Peyer's patch (tissue), 4 donors: ENCODE measurements at regions not wholly inside any gene's neighbourhood (a gene's known extent, or its start where the extent isn't known, plus 50 kb on each side); places are given as distances from the start of the nearest gene placed in this dataset.
"Not testable (repeated sequence)": the region's sequence is repeated elsewhere in the genome, so short reads cannot be mapped to it uniquely, and the experiment has no call there.

Experiments used
- DNase-seq, 3 donors: peaks; one replicate each; pipeline ENCODE4 v3.0.0-alpha.2; 2017 to 2019
- H3K27ac ChIP-seq, 4 donors: fragments of 200-600 bp; sonication (generic); one replicate each; pipeline ENCODE4 v1.5.1; 2016 to 2019
- H3K27me3 ChIP-seq, 2 donors: fragments of 200-600 bp; sonication (generic); one replicate each; pipeline ENCODE4 v1.5.1; 2019
- H3K36me3 ChIP-seq, 3 donors: fragments of 200-600 bp; sonication (generic); one replicate each; pipeline ENCODE4 v1.5.1; 2016 to 2019
- H3K4me1 ChIP-seq, 4 donors: fragments of 200-600 bp; sonication (generic); one replicate each; pipeline ENCODE4 v1.5.1; 2016 to 2019
- H3K4me3 ChIP-seq, 4 donors: fragments of 200-600 bp; sonication (generic); 1 replicate in 3 of 4; 2 replicates in 1 of 4; pipeline ENCODE4 v1.5.1; 2016 to 2019; ENCODE audit warnings: mild to moderate bottlenecking in 1 of 4
- H3K9me3 ChIP-seq, 4 donors: fragments of 200-600 bp; sonication (generic); one replicate each; pipeline ENCODE4 v1.5.1; 2016 to 2019; ENCODE audit warnings: mild to moderate bottlenecking in 1 of 4
- POLR2A ChIP-seq, 2 donors: fragments of 450-650 bp; IDR thresholded peaks; one replicate each; pipeline ENCODE4 v1.5.1; 2017; ENCODE audit warnings: antibody characterized with exemption in 2 of 2, mild to moderate bottlenecking in 2 of 2, moderate library complexity in 2 of 2
- TF ChIP-seq, protein P1 (sequence below), 6 experiments: fragments of 450-650 bp in 4 of 6; fragments of 200-600 bp in 2 of 6; sonication (generic) in 1 of 6; IDR thresholded peaks; one replicate each; pipeline ENCODE4 v1.5.1; 2017 to 2019; ENCODE audit warnings: antibody characterized with exemption in 6 of 6, mild to moderate bottlenecking in 3 of 6, moderate library complexity in 1 of 6

DNA sequence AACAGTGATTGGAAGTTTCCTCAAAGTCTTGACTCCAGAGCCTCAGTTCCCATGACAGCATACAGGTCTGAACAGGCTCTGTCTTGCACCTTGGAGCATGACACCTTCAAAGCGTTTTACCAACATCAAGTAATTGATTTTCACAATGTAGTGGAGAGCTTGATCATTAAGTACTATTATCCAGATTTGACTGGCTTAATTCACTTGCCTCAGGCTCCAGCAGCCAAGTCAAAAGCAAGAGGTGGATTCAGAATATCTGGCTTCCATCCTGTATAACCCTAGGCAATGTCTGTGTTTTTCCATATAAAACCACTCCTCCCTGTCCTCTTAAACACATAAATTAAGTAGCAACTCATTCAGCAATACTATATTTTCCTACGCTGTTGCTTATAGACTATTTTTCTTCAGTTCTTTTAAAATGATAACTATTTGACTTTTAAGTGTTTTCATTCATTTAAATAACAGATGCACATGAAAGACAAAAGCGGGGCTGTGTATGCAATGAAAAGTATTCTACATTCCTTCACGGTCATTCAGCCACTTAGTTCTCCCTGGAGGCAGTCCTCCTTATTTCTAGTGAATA, 150.8 kb upstream of the RANBP3L start:
- Histone ChIP-seq H3K4me1 (no peaks in the 10 kb centered on the region), H3K27ac (no peak overlapping the region), H3K36me3 (no peaks in the 10 kb centered on the region), H3K9me3 (no peaks in the 10 kb centered on the region), H3K4me3 (no peak overlapping the region), H3K27me3 (no peaks in the 10 kb centered on the region)
- TF ChIP-seq POLR2A (IDR thresholded peaks at IDR 0.05): no peak
- TF ChIP-seq, protein P1, sequence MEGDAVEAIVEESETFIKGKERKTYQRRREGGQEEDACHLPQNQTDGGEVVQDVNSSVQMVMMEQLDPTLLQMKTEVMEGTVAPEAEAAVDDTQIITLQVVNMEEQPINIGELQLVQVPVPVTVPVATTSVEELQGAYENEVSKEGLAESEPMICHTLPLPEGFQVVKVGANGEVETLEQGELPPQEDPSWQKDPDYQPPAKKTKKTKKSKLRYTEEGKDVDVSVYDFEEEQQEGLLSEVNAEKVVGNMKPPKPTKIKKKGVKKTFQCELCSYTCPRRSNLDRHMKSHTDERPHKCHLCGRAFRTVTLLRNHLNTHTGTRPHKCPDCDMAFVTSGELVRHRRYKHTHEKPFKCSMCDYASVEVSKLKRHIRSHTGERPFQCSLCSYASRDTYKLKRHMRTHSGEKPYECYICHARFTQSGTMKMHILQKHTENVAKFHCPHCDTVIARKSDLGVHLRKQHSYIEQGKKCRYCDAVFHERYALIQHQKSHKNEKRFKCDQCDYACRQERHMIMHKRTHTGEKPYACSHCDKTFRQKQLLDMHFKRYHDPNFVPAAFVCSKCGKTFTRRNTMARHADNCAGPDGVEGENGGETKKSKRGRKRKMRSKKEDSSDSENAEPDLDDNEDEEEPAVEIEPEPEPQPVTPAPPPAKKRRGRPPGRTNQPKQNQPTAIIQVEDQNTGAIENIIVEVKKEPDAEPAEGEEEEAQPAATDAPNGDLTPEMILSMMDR (IDR thresholded peaks at IDR 0.05): no peak
- DNase-seq: no peak

DNA sequence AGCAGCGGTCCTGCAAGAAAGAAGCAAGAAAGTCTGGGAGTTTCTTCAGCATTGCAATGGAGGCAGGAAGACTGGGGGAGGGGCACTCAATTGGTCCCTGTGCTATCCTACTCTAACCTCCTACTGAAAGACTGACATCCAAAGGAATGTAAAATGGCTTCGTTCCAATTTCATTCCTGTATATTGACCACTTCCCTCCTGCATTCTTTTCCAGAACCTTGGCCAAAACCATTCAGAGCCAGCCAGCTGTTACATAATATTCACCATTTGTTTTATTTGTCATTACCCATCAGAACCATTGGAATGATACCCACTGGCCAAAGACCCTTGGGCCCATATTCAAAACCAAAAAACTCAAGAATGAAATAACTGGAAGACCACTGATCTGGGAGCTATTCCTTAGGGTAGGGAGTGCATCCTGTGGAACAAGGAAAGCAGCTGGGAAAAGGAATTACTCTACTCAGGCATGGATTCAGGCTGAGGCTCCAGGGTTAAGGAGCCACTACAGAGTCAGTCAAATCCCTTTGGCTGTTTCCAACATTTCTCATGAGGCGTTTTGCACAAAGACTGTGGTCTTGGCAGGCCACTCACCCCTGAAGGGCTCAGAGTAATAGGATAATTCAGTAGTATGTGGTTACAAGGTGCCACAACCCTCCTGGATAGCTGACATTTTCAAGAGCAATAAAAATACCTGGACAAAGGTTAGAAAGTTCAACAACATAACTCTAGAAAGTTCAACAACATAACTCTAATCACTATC, 148.7 kb upstream of the SLC1A3 start:
- Histone ChIP-seq H3K4me3 (no peak overlapping the region), H3K4me1 (no peaks in the 10 kb centered on the region), H3K36me3 (no peaks in the 10 kb centered on the region), H3K9me3 (no peaks in the 10 kb centered on the region), H3K27ac (no peak overlapping the region), H3K27me3 (no peaks in the 10 kb centered on the region)
- TF ChIP-seq, protein P1 (IDR thresholded peaks at IDR 0.05): no peak
- no peak for TF ChIP-seq POLR2A (IDR thresholded peaks at IDR 0.05)
- DNase-seq: no peak

DNA sequence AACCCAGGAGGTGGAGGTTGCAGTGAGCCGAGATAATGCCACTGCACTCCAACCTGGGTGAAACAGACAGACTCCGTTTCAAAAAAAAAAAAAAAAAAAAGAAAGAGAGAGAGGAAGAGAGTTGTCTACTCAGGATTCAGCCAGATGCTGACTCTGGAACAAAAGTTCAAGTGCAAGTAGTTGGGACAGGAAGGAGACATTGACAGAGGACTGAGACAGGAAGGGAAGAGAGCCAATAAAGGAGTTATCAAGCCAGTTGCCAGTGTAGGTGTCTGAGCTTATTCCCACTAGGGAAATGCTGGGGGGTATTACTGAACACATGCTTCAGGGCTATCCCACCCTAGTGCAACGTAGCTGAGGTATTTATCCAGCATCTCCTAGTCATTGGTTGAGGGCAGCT, 147.7 kb upstream of the SLC1A3 start:
- no peak overlapping the region for H3K4me3 ChIP-seq
- DNase-seq: no peak
- TF ChIP-seq POLR2A (IDR thresholded peaks at IDR 0.05): no peak
- TF ChIP-seq, protein P1 (IDR thresholded peaks at IDR 0.05): no peak
- H3K9me3 ChIP-seq: no peaks in the 10 kb centered on the region
- H3K36me3 ChIP-seq: no peaks in the 10 kb centered on the region
- H3K27me3 ChIP-seq: no peaks in the 10 kb centered on the region
- no peak overlapping the region for H3K27ac ChIP-seq
- H3K4me1 ChIP-seq: no peaks in the 10 kb centered on the region

- no peak for DNase-seq
- Histone ChIP-seq H3K27ac (no peak overlapping the region), H3K27me3 (no peaks in the 10 kb centered on the region), H3K36me3 (no peaks in the 10 kb centered on the region), H3K4me3 (no peak overlapping the region), H3K9me3 (no peaks in the 10 kb centered on the region), H3K4me1 (no peaks in the 10 kb centered on the region)
- TF ChIP-seq POLR2A (IDR thresholded peaks at IDR 0.05): no peak
- TF ChIP-seq, protein P1 (IDR thresholded peaks at IDR 0.05): no peak
Observed at GRCh38 chr5:36459176-36460135, 146.9 kb upstream of the SLC1A3 start.

DNA sequence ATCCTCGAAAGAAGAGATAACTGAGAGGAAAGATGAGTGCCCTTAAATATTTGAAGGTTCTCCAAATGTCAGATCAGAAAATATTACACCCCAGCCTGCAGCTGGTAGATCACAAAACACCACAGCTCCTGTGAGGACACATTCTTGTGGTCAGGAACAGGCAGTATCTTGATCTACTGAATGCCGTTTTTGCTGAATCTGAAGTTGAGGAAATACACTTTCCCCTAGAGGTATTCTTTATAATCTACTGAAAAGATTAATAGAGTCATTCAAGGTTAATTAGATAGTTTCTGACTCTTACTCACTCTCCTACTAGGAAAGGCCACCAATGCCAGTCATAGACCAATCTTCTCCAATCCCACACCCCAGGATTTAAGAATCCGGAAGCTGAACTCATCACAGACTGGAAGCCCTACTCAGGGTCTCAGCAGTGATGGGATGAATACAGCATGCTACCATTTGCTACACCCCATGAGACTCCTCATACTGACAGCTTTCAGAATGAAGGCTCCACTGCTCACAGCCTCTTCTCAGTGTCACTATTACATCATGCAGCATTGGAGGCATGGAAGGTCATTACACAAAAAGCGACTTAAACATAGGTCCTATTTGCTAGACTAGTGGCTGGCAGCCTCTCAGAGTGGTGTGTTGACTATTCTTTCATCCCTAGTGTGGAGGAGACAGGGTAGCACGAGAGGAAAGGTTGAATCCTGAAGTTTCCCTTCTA, 143.9 kb upstream of the SLC1A3 start:
- H3K4me3 ChIP-seq: no peak overlapping the region
- H3K27me3 ChIP-seq: no peaks in the 10 kb centered on the region
- TF ChIP-seq, protein P1 (IDR thresholded peaks at IDR 0.05): no peak
- TF ChIP-seq POLR2A (IDR thresholded peaks at IDR 0.05): no peak
- no peak overlapping the region for H3K27ac ChIP-seq
- no peak for DNase-seq
- no peaks in the 10 kb centered on the region for H3K36me3 ChIP-seq
- H3K4me1 ChIP-seq: no peaks in the 10 kb centered on the region
- no peaks in the 10 kb centered on the region for H3K9me3 ChIP-seq

- H3K36me3 ChIP-seq, H3K4me1 ChIP-seq, H3K4me3 ChIP-seq, H3K9me3 ChIP-seq, DNase-seq, H3K27me3 ChIP-seq, H3K27ac ChIP-seq: not testable (repeated sequence)
Observed at GRCh38 chr5:36475942-36476341, 130.5 kb upstream of the SLC1A3 start.
